ENCODE measurements at regions not wholly inside any gene's neighbourhood (a gene's known extent, or its start where the extent isn't known, plus 50 kb on each side); places are given as distances from the start of the nearest gene placed in this dataset.
A peak's percentile ranks its signal among the peaks of the same experiment; 100 is the strongest.

DNA sequence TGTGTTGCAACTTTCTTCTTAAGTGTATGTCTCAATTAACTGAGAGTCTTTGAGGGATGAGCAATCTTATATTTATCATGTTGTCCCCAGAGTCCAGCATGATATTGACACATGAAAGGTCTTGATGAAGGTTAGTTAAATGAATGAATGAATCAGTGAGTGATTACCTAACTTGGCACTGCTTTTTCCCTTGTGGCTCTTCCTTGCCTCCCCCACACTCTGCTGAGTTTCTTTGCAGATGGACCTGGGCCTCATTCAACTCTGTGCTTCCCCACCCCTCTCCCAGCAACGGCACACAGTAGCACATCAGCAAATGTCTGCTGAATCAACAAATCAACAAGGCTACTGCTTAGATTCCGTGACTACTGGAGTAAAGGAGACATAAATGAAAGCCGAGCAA is 235.1 kb upstream of the CXCL12 start:
- DNase-seq (ENCODE audit: low spot score) = no peak

DNA sequence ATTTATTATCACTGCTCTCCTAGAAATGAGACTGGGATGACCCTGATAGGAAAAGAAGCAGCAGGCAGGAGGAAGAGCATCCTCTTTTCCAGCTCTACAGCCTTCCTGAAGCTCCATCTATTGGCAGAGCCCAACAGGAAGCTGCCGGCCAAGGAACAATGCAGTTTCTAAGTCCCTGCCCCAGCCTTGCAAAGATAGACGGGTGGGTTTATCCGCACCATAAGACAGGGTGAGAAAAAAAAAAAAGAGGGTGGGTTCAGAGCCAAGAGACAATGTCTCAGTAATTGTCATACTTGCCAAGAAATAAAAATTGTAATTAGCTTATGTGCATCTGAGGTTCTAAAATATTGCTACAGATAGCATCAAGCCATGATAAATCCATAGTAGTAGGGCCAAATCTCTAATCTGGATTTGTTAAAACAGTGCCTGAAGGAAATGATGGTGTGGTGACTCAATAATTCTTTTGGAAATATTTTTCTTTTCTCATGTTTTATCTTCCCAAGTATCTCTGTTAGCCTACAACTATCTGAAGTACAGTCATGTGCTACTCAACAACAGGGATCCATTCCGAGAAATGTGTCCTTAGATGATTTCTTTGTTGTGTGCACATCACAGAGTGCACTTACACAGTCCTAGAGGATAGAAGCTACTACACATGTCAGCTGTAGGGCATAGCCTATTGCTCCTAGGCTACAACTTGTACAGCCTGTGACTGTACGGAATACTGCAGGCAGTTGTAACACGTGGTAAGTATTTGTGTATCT is 242.9 kb upstream of the CXCL12 start:
- no peak for DNase-seq (ENCODE audit: low spot score)

DNA sequence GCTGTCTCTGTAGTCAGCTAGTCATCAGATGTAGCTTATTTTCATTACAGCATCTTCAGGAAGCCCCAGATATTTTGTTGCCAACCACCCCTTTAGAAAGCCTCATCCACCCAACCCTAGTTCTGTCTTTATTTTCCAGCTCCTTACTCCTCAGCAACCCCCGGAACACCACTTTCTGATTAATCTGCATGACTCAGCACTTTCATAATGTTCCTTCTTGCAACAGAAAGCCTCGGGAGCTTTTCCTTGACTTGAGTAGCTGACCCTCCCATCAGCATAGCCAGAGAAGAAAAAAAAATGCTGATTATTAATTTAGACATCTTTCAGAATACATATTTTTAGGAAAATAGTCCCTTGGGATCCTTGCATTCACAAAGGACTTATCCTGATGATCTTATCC is 244.0 kb upstream of the CXCL12 start:
- no peak for DNase-seq (ENCODE audit: low spot score)

DNA sequence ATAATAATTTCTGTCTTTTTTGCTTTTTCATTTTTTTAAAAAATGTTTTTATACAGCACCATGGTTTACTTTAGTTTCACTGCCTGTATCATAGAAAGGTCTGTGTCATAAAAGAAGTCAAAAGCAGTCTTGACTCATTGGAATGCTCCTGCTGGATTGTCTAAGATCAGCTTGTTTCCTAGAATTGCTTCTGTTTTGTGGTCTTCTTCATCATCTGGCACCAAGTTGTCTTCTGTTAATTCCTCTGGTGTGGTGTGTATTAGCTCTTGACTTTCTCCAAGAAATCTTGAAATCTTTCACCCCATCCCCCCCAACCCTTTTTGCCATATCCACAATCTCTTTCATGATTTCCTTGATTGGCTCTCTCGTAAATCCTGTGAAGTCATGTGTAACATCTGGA is 250.3 kb upstream of the CXCL12 start:
- no peak for DNase-seq (ENCODE audit: low spot score)

- DNase-seq (ENCODE audit: low spot score) = no peak
These were observed 251.7 kb upstream of the CXCL12 start for GRCh38 chr10:44636625-44637024.

DNA sequence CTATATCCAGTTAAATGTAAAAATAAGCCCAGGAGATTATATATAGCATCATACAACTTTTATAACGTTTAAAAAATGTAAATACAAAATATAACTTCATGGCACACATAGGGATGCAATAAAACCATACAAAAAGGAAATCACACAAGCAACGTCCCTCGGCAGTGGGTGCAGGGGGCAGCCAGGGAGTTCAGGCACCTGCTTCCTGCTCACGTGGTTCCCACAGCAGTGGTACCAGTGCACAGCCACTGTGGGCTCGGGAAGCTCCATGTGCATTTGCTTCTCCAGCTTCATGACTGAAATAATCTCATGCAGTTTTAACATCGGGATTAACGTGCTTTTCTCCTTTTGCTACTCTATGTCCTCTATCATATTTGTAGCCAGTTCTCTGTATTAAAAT is 255.5 kb upstream of the CXCL12 start:
- DNase-seq (ENCODE audit: low spot score) = no peak

GRCh38 chr10:44647473-44647872 is 262.6 kb upstream of the CXCL12 start:
- no peak for DNase-seq (ENCODE audit: low spot score)

DNA sequence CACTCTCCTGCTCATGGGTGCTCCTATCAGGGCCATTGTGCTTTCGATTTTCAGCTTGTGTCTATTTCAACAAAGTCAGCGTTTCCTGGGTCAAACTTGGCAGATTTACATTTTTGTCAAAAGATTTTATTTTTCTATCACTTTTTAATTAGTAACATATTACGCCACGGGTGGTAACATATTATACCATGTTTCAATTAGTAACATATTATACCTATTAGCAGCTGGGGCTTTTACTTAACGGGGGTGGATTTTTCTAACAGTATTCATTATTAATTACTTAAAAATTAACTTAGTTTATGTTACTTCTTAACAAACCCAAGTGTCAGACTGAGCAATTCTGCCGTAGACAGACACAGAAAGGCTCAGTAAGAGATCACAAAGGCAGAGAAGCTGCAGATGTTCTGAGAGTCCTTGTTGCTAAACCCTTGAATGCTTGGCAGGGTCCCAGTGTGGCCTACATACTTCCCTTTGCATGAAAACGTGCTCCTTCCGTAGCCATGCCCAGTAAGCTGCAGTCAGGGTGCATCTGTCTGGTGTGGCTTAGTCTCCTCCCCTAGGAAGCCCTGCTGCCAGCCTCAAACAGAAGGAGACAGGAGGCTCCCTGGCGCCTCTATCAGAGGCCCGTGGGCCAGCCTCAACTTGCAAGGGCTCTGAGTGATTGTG is 263.1 kb upstream of the CXCL12 start:
- no peak for DNase-seq (ENCODE audit: low spot score)

GRCh38 chr10:44650691-44651661 is 260.2 kb upstream of the TMEM72 start:
- peak; percentile 1 for DNase-seq (ENCODE audit: low spot score)

- no peak for DNase-seq (ENCODE audit: low spot score)
These were observed 259.3 kb upstream of the TMEM72 start for GRCh38 chr10:44651834-44652233.

- DNase-seq (ENCODE audit: low spot score) = no peak
These were observed 251.8 kb upstream of the TMEM72 start for GRCh38 chr10:44659320-44659719.

DNA sequence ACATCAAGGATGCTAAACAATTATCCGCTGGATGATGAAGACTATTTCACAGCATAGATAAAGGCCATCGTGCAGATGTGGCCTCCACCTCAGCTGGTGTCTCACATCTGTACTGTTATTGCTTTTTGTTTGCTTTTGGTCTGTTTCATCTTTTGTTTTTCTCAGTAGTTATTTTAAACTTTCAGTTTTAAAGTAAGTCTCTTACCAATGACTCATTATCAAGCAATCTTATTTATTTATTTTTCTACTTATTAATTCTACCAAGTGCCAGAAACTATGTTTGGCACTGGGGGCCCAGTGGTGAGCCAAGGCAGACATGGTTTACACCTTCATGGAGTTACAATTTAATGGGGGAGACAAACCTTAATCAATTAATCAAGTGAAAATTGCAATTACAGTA is 250.9 kb upstream of the TMEM72 start:
- no peak for DNase-seq (ENCODE audit: low spot score)

GRCh38 chr10:44662051-44662450 is 249.1 kb upstream of the TMEM72 start:
- no peak for DNase-seq (ENCODE audit: low spot score)

DNA sequence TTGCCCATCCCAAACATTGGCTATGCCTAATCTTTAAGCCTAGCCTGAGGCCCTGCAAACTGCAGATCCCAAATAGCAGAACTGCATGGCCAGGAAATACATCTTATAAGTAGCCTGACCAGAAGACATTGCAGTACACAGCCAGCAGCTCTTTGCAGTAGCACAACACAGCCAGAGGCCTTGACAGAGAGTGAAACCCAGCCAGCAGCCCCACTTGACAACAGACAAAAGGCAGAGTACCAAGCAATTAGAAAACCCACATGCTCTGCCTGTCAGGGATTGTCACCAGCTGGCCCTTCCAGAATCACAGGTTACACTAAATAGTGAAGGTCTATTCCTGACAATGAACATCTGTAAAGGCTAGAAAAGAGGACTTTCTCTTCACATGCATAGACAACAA is 242.8 kb upstream of the TMEM72 start:
- DNase-seq (ENCODE audit: low spot score) = no peak

- no peak for DNase-seq (ENCODE audit: low spot score)
These were observed 239.8 kb upstream of the TMEM72 start for GRCh38 chr10:44671319-44671718.

DNA sequence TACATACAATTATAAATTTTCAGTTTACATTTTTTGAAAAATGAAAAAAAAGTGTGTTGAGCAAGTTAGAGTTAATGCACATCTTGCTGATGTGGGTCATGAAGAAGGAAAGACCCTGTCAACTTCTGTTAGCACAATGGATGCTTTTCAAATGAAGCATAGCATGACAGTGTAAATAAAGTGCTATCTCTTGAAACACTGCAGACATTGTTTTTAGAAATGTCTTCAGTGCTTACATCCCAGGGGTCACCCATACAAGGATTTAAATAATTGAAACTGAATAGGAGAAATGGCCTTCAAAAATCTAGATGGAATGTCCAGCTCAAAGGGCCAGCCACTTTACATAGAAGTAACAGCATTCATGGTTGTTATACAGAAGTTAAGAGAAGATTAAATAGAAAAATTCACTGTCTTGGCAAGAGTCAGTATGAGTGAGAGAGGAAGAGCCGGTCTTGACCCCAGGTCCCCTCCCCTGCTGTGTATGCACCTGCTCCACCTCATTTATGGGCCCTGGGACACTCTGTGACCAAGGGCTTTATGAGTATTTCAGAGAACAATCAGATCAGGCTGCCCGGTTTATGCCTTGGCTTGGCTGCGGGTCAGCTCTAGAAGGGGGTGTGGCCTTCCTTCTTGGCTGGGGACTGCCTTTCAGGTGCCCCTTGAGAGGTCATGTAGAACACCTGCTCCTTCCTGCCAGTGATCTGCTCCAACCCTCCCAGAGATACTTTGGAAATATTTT is 237.7 kb upstream of the TMEM72 start:
- no peak for DNase-seq (ENCODE audit: low spot score)

GRCh38 chr10:44674536-44675386 is 236.4 kb upstream of the TMEM72 start:
- DNase-seq (ENCODE audit: low spot score) = no peak

- DNase-seq (ENCODE audit: low spot score) = no peak
These were observed 235.7 kb upstream of the TMEM72 start for GRCh38 chr10:44675387-44675874.

- no peak for DNase-seq (ENCODE audit: low spot score)
These were observed 230.4 kb upstream of the TMEM72 start for GRCh38 chr10:44680764-44681163.

GRCh38 chr10:44682507-44682906 is 228.6 kb upstream of the TMEM72 start:
- no peak for DNase-seq (ENCODE audit: low spot score)

- DNase-seq (ENCODE audit: low spot score) = no peak
These were observed 226.5 kb upstream of the TMEM72 start for GRCh38 chr10:44684661-44685060.
